ENCODE measurements at regions not wholly inside any gene's neighbourhood (a gene's known extent, or its start where the extent isn't known, plus 50 kb on each side); places are given as distances from the start of the nearest gene placed in this dataset.

DNA sequence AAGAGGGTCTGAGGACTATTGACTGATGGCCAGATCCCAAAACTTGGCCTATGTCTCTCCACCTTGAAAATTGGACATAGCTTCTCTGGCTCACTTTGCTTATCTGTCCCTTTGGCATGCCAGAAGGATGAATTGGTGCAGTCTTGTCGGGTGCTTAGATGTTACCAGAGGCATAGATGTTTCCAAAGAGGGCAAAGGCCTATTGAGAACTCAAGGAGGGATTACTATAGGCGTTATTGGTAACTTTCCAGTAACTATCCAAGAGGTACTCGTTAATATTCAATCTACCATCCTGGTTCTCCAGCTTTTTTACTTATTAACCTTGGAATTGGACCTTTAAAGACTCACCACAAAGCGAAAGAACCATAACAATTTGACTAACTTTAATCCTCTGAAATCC, 368.3 kb upstream of the ESRRG start:
- TF ChIP-seq, protein P1, sequence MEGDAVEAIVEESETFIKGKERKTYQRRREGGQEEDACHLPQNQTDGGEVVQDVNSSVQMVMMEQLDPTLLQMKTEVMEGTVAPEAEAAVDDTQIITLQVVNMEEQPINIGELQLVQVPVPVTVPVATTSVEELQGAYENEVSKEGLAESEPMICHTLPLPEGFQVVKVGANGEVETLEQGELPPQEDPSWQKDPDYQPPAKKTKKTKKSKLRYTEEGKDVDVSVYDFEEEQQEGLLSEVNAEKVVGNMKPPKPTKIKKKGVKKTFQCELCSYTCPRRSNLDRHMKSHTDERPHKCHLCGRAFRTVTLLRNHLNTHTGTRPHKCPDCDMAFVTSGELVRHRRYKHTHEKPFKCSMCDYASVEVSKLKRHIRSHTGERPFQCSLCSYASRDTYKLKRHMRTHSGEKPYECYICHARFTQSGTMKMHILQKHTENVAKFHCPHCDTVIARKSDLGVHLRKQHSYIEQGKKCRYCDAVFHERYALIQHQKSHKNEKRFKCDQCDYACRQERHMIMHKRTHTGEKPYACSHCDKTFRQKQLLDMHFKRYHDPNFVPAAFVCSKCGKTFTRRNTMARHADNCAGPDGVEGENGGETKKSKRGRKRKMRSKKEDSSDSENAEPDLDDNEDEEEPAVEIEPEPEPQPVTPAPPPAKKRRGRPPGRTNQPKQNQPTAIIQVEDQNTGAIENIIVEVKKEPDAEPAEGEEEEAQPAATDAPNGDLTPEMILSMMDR (IDR thresholded peaks at IDR 0.05) = no peak

DNA sequence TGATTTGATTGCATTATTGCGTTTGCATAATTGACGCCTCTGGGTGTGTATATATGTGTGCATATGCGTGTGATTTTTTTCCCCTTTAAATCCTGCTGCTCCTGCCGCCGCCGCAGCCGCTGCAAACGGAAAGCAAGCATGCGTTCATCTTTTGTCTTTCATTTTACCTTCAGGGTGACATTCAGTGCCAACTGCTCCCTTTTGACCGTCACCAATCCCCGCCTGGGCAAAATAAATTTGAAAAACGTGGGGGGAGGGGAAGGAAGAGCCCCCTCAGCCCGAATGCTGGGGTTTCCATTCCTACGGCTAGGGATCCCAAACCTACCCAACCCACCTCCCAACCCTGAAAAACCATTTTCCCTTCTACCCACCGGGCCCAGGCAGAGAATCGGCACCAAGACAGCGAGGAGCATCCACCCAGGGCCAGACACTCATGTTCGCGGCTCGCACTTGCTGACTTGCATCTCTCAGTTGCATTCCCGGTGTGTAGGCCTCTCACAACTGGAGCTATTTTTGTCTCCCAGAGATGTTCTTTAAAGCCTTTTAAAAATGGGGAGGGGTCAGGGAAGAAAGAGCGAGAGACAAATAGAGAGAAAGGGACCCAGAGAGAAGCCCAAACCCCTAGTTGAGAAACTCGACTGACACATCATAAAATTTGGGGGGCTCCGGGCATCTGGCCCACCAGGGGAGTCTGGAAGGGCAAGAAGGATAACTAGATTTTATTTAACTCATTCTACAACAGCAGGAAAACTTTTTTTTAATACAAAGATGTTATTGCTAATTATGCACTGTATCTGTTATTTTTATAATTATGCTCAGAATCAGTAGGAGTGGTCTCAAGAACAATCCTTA, 367.1 kb upstream of the ESRRG start:
- TF ChIP-seq, protein P1 (IDR thresholded peaks at IDR 0.05) = no peak

DNA sequence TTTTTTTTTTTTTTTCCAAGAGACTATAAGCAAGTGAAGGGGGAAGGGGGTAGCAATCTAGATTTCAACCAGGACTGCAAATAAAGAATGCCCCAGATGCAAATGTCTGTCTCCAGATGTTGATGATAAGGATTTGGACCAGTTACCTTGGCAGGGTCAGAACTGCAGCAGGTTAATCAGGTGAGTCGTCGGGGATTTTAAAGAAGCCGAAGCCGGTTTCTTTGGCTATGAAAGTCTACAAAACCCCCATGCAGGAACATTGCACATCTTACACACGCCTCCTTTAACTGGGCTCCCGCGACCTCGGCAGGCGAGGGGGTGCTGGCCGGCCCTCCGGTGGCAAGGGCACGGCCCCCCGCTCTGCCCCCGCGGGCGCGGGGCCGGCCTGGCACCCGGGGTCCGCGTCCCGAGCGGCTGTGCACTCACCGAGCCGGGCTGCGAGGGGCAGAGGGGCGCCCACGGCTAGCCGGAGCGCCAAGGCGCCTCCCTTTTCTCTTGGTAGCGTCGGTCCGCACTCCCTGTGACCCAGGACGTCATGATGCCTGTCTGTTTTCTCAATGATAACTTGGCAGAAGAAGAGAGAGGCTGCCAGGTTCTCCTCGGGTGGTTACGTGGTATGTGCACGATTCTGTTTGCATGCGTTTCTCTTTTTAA, 366.3 kb upstream of the ESRRG start:
- TF ChIP-seq, protein P1 (IDR thresholded peaks at IDR 0.05) = no peak

DNA sequence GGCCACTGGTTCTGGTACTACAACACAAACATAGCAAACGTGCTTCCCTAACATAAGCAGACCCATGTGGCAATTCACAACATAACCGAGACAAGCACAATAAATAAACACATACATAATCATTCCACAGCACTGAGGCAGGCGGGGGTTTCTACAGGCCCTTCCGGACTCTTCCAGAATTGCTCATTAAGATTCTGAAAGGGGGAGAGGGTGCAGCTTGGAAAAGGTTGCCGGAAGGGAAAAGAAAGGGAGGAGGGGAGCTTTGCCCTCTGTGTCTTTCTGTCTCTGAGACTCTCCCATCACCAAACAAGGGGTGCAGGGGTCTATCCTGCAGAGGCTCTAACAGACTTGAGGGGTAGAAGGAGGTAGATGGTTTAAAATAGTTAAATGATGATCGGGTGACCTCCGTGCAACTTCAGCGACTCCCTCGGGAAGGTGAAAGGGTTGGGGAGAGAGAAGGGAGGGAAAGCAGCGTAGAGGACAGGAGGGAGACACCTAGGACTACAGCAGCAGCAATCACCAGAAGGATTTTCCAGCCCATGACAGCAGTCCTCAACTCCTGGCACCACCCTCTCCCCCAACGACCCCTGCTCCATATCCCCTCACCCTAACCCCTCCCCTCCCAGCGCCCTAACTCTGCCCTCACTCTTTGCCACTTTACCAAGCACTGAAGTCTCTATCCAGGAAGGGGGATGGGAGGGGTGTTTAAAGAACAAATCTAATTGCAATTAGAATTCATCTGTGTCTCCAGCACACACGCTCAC, 365.5 kb upstream of the ESRRG start:
- TF ChIP-seq, protein P1 (IDR thresholded peaks at IDR 0.05) = no peak

DNA sequence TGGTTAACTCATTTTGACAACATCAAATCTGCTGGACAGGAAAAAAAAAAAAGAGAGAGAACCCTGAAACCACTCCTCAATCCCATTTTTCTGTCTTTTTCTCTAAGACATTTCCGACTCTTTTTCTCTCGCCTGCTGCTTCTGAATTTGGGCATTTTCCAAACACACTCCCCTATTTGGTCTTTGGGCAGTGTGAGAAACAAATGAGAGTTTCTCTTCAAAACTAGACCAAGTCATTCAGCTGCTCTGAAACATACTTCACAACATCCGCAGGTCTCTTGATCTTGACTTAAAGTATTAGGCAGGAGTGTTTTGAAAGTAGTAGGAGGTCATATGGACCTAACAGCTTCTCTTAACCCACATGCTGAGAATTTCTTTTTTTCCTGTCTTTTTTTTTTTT, 364.8 kb upstream of the ESRRG start:
- TF ChIP-seq, protein P1 (IDR thresholded peaks at IDR 0.05) = no peak

DNA sequence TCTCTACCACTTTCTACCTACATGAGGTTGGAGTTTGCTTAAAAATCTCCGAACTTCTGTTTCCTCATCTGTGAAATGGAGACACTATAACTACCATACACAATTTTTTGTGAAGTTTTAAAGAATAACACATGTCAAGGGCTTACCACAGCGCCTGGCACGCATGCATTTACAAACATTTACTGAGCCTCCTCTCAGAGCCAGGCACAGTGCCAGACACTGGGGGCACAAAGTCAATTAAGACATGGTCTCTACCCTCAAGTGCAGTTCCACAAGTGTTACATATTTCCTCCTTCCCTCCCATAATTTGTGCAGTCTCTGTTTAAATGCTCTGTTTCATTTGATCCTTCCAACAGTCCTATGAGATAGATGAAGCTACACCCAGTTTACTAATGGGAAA, 356.4 kb upstream of the ESRRG start:
- TF ChIP-seq, protein P1 (IDR thresholded peaks at IDR 0.05) = no peak

DNA sequence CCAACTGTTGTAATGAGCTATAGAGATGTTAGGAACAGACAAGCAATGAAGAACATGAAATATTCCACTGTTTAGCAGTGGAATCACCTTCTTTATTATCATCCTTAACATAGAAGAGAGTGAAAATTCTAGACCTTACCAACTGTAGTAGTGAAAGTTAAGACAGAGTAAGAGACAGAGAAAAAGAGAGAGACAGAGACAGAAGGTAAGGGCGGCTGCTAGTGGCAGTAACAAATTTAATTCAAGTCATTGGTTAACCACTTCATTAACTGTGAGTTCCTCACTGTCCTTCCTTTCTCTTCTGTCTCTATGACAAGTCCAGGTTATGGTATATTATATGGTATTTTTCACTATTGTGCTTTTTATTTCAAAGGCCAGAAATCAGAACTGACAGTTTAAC, 355.7 kb upstream of the ESRRG start:
- TF ChIP-seq, protein P1 (IDR thresholded peaks at IDR 0.05) = no peak
